Suprapubic skin (tissue), 4 donors: ENCODE measurements at regions not wholly inside any gene's neighbourhood (a gene's known extent, or its start where the extent isn't known, plus 50 kb on each side); places are given as distances from the start of the nearest gene placed in this dataset.

ENCODE experiments used
- CTCF ChIP-seq, 2 donors: fragments of 200-600 bp in 1 of 2; fragments of 450-650 bp in 1 of 2; sonication (generic) in 1 of 2; IDR thresholded peaks; one replicate each; pipeline ENCODE4 v1.5.1; 2016 to 2019; ENCODE audit warnings: antibody characterized with exemption in 2 of 2, mild to moderate bottlenecking in 1 of 2, moderate library complexity in 1 of 2
- POLR2A ChIP-seq, 2 donors: fragments of 450-650 bp; IDR thresholded peaks; one replicate each; pipeline ENCODE4 v1.6.1; 2017; ENCODE audit warnings: antibody characterized with exemption in 2 of 2, mild to moderate bottlenecking in 2 of 2, moderate library complexity in 2 of 2
- POLR2AphosphoS5 ChIP-seq, 3 donors: sonication (generic); formaldehyde crosslinking; IDR thresholded peaks; one replicate each; pipeline ENCODE4 v1.6.1; 2017; ENCODE audit warnings: antibody characterized with exemption in 3 of 3

DNA sequence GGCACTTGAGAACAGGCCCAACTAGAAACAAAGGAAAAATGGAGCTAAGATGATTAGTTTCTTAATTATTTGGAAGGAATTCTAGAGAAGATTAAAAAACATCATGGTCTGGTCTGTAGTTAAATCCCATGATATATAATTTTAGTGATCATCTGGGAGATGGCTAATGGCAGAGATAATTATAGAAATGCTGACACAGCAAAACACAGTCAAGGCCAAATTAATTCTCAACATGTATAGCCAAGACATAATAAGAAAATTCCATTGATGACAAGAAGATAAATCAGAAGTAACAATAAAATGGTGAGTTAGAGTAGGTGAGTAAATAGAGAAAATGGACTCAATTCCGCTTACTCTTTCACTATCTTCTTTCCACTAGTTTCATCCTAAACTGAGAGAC is 59.2 kb upstream of the ITGA4 start:
- no peak for TF ChIP-seq CTCF (IDR thresholded peaks at IDR 0.05)
- TF ChIP-seq POLR2A (IDR thresholded peaks at IDR 0.05): no peak
- TF ChIP-seq POLR2AphosphoS5 (IDR thresholded peaks at IDR 0.05): no peak
